HEK293T (cell line): ENCODE measurements at regions not wholly inside any gene's neighbourhood (a gene's known extent, or its start where the extent isn't known, plus 50 kb on each side); places are given as distances from the start of the nearest gene placed in this dataset.

Source experiments
- CTCF ChIA-PET: fragments of 350-600 bp; formaldehyde crosslinking; extraction: SDS; loops from one replicate; lab custom pipeline; 2021; ENCODE audit warnings: antibody characterized with exemption, inconsistent platforms; lab: Yijun Ruan, JAX
- POLR2A ChIA-PET: fragments of 350-600 bp; formaldehyde crosslinking; extraction: SDS; loops from one replicate; lab custom pipeline; 2020; ENCODE audit warnings: antibody characterized with exemption, inconsistent platforms; lab: Yijun Ruan, JAX
- DNase-seq: peaks from one replicate; pipeline ENCODE4 v3.0.0; 2012; ENCODE audit warnings: mixed read lengths; ENCODE audit errors: extremely low spot score
- ARNT ChIP-seq: fragments of 450-650 bp; IDR thresholded peaks from 2 replicates; pipeline ENCODE4 v1.6.1; 2017; ENCODE audit warnings: mild to moderate bottlenecking
- BHLHE40 ChIP-seq: fragments of 450-650 bp; IDR thresholded peaks from 2 replicates; pipeline ENCODE4 v1.6.1; 2016; ENCODE audit warnings: mild to moderate bottlenecking, moderate library complexity, borderline replicate concordance
- CTBP1 ChIP-seq: fragments of 450-650 bp; IDR thresholded peaks from 2 replicates; pipeline ENCODE4 v1.6.1; 2016; ENCODE audit warnings: borderline replicate concordance
- ELF4 ChIP-seq: fragments of 450-650 bp; IDR thresholded peaks from 2 replicates; pipeline ENCODE4 v1.6.1; 2017; ENCODE audit warnings: antibody characterized with exemption
- FOXA1 ChIP-seq: fragments of 450-650 bp; IDR thresholded peaks from 2 replicates; pipeline ENCODE4 v1.6.1; 2016; ENCODE audit warnings: mild to moderate bottlenecking
- FOXK2 ChIP-seq: fragments of 450-650 bp; IDR thresholded peaks from 2 replicates; pipeline ENCODE4 v1.6.1; 2016; ENCODE audit warnings: mild to moderate bottlenecking
- FOXM1 ChIP-seq: fragments of 450-650 bp; IDR thresholded peaks from 2 replicates; pipeline ENCODE4 v1.6.1; 2017; ENCODE audit warnings: mild to moderate bottlenecking, borderline replicate concordance
- HDGF ChIP-seq: fragments of 450-650 bp; IDR thresholded peaks from 2 replicates; pipeline ENCODE4 v1.6.1; 2017; ENCODE audit warnings: antibody characterized with exemption, borderline replicate concordance
- L3MBTL2 ChIP-seq: fragments of 450-650 bp; conservative IDR thresholded peaks from 2 replicates; pipeline ENCODE4 v1.6.1; 2016; ENCODE audit warnings: mild to moderate bottlenecking
- LEF1 ChIP-seq: fragments of 450-650 bp; IDR thresholded peaks from 2 replicates; pipeline ENCODE4 v1.6.1; 2017; ENCODE audit warnings: mild to moderate bottlenecking, borderline replicate concordance
- NFRKB ChIP-seq: fragments of 450-650 bp; IDR thresholded peaks from 2 replicates; pipeline ENCODE4 v1.6.1; 2016; ENCODE audit warnings: mild to moderate bottlenecking, moderate library complexity
- SP1 ChIP-seq: fragments of 450-650 bp; IDR thresholded peaks from 2 replicates; pipeline ENCODE4 v1.6.1; 2017
- SUZ12 ChIP-seq: fragments of 450-650 bp; IDR thresholded peaks from 2 replicates; pipeline ENCODE4 v1.6.1; 2016; ENCODE audit warnings: mild to moderate bottlenecking
- TARDBP ChIP-seq: fragments of 450-650 bp; IDR thresholded peaks from 2 replicates; pipeline ENCODE4 v1.6.1; 2016
- ZNF384 ChIP-seq: fragments of 450-650 bp; IDR thresholded peaks from 2 replicates; pipeline ENCODE4 v1.6.1; 2016
- TF ChIP-seq, protein P1 (sequence below): fragments of 450-650 bp; IDR thresholded peaks from 2 replicates; pipeline ENCODE4 v1.6.1; 2016

DNA sequence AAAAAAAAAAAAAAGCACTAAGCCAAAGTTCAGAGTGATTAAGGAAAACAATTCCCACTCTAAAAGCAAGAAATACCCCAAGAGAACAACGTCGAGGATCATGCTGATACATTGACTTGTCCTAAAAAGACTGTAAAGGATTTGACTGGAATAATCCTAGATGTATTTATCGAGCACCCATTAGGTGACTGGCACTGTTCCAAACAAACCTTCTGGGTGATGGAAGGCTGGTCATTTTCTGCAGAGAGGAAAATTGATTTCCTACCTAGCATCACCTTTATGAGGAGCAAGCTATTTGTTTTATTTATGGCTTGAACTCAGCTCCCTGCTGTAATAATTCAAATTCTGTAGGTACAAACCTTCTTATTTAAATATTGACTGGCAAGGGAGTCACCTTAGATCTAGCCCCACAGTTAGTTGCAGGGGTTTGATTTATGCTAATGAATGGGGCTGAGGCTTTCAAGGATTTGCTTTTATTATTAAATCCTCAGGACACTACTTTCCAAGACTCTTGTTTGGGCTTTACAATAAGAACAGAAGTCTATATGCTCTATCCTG is 471.0 kb downstream of the OLFM4 start:
- DNase-seq, result no peak
- TF ChIP-seq ZNF384 (peak; percentile 60; the same call in 1 of the 2 replicates), CTBP1 (no peak), FOXA1 (no peak), TARDBP (no peak), HDGF (no peak)
- TF ChIP-seq, protein P1, sequence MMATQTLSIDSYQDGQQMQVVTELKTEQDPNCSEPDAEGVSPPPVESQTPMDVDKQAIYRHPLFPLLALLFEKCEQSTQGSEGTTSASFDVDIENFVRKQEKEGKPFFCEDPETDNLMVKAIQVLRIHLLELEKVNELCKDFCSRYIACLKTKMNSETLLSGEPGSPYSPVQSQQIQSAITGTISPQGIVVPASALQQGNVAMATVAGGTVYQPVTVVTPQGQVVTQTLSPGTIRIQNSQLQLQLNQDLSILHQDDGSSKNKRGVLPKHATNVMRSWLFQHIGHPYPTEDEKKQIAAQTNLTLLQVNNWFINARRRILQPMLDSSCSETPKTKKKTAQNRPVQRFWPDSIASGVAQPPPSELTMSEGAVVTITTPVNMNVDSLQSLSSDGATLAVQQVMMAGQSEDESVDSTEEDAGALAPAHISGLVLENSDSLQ, result peak; percentile 70
- POLR2A ChIA-PET, result no interaction called here
- CTCF ChIA-PET, result no interaction called here

DNA sequence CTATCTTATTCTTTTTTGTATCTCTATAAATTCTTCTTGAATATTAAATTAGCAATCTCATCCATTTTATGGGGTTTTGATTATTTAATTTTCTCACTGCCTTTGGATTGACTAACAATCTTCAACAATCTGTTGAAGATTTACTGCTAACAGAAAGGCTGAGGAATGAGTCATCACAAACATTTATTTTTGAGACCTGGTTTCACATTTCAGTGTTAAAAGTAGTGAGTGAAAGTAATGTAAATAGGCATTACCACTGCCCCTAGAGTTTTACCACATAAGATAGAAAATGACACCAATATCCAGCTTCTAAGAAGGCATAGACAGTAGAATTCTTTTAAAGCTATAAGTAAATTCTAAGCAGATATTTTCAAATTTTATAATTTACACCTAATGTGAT is 472.8 kb downstream of the OLFM4 start:
- TF ChIP-seq, protein P1, result peak; percentile 69
- no peak for TF ChIP-seq ELF4
- POLR2A ChIA-PET, result no interaction called here
- no peak for DNase-seq
- CTCF ChIA-PET, result no interaction called here

DNA sequence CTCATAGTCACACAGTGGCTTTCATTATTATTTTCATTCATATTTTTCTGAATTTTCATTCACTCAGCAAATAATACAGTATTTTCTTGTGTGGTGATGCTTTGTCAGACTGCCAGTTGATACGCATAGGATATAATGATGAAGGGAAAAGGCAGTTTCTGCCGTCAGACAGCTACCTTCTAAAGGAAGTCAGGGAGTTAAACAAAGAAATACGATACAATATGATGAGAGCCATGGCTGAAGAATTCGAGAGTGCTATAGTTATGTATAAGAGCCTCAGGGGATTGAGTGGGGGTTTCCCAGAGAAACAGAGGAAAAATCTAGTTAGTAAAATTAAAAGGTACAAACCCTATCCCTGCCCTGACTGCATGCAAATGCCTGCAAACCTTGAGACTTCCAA is 479.1 kb downstream of the OLFM4 start:
- ChIA-PET CTCF (no interaction called here), POLR2A (no interaction called here)
- no peak for DNase-seq
- TF ChIP-seq SUZ12, result no peak
- no peak for TF ChIP-seq NFRKB
- TF ChIP-seq TARDBP, result no peak
- TF ChIP-seq HDGF, result no peak

DNA sequence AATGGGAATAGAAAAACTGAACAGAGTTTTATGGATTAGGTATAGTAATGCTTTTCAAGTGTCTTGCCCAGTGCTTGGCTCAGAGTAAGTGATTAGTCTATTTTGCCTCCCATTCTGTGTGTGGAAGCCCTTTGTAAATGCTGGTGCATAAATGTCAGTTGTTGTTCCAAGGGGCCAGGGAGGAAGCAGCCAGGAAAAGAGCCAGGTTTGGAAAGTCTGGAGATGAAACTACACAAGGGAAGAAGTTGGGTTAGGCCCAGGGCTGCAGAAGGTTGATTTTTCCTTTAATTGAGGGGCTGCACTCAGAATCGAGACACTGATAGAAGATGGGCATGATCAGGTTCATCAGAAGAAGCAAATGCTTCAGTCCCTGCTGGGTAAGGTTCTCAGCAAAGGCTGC is 484.0 kb downstream of the OLFM4 start:
- POLR2A ChIA-PET, result no interaction called here
- no peak for TF ChIP-seq SP1
- TF ChIP-seq LEF1, result no peak
- TF ChIP-seq ELF4, result no peak
- no peak for TF ChIP-seq FOXK2
- no peak for TF ChIP-seq TARDBP
- no peak for TF ChIP-seq FOXM1
- TF ChIP-seq CTBP1, result no peak
- TF ChIP-seq, protein P1, result no peak
- no peak for TF ChIP-seq FOXA1
- TF ChIP-seq ZNF384, result no peak
- TF ChIP-seq L3MBTL2, result no peak
- no peak for TF ChIP-seq BHLHE40
- TF ChIP-seq NFRKB, result no peak

DNA sequence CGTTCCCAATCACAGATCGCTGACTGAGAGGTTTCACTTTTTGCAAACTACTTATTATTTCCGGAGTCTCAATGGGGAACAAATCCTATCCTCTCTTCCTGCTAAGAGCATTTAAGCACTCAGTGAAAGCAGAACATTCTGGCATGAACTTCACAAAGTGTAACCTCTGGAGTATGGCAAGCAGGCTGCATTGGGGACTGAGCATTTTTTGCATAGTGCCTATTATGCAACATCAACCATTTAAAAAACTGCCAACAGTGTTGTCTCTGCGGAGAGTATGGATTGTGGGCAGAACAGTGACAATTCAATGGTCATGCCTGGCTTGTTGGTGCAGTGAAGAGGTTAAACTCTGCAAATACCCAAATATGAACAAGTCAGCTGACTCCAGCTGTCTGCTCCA is 484.6 kb downstream of the OLFM4 start:
- TF ChIP-seq BHLHE40 (no peak), SP1 (no peak), FOXA1 (no peak), FOXK2 (no peak), ARNT (no peak)
- TF ChIP-seq, protein P1, result no peak
- CTCF ChIA-PET, result no interaction called here
- DNase-seq, result no peak
- POLR2A ChIA-PET, result no interaction called here

More for the DNA sequence above, 484.0 kb downstream of the OLFM4 start:
- DNase-seq, result no peak
- CTCF ChIA-PET, result no interaction called here

DNA sequence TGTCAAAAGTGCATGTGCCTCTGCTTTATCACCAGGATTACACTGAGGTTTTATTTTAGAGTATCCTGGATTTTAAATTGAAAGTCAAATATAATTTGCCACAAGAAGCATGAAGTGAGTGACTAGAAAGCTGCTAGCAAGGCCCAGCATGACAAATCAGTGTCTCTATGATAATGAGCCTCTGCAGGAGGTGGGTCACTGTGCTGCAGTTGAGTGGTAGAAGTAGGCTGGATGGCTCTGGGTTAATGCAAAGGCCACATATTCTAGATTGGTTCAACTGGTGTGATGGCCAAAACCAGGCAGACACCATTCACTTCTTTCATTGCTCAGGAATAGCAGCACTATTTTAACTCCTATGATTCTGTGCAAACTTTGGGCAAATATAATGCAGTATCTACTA is 491.5 kb downstream of the OLFM4 start:
- no peak for TF ChIP-seq NFRKB
- CTCF ChIA-PET, result no interaction called here
- no peak for DNase-seq
- POLR2A ChIA-PET, result no interaction called here

DNA sequence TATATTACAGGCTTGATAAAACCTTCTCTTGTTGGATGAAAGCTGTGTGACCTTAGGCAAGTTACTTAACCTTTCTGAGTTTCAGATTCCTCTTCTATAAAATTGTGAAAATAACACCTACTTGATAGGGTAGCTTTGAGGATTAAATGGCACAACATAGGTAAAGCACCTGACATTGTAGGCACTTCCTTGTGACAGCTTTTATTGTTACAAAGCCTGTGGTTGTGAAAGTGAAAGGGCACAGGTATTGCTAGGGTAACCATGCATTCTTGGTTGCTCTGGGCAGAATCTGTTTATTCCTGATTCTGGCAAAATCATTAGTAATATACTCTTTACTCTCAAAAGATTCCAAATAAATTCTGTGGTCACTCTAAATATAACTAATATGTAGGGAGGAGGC is 493.4 kb downstream of the OLFM4 start:
- CTCF ChIA-PET, result no interaction called here
- TF ChIP-seq L3MBTL2 (no peak), LEF1 (no peak), HDGF (no peak), ARNT (no peak), FOXK2 (no peak), BHLHE40 (no peak), FOXM1 (no peak), FOXA1 (no peak)
- TF ChIP-seq, protein P1, result no peak
- DNase-seq, result no peak
- POLR2A ChIA-PET, result no interaction called here
